Testis (tissue), 2 donors: ENCODE measurements at regions not wholly inside any gene's neighbourhood (a gene's known extent, or its start where the extent isn't known, plus 50 kb on each side); places are given as distances from the start of the nearest gene placed in this dataset.

ENCODE experiments used
- DNase-seq: peaks from one replicate; pipeline ENCODE4 v3.0.0-alpha.2; 2019
- H3K27ac ChIP-seq, 2 donors: fragments of 200-600 bp; sonication (generic); one replicate each; pipeline ENCODE4 v1.5.1; 2019
- H3K27me3 ChIP-seq: fragments of 200-600 bp; sonication (generic); one replicate; pipeline ENCODE4 v1.5.1; 2019
- H3K36me3 ChIP-seq: fragments of 200-600 bp; sonication (generic); one replicate; pipeline ENCODE4 v1.5.1; 2017; ENCODE audit warnings: low read depth; ENCODE audit errors: missing control alignments
- H3K4me1 ChIP-seq: fragments of 200-600 bp; sonication (generic); one replicate; pipeline ENCODE4 v1.5.1; 2019
- H3K4me3 ChIP-seq, 2 donors: fragments of 200-600 bp; sonication (generic); one replicate each; pipeline ENCODE4 v1.5.1; 2017 to 2019
- H3K9me3 ChIP-seq: fragments of 200-600 bp; sonication (generic); one replicate; pipeline ENCODE4 v1.5.1; 2017
- CTCF ChIP-seq, 3 experiments: fragments of 450-650 bp in 2 of 3; fragments of 200-600 bp in 1 of 3; sonication (generic) in 1 of 3; IDR thresholded peaks; one replicate each; pipeline ENCODE4 v1.5.1; 2016 to 2019; ENCODE audit warnings: antibody characterized with exemption in 3 of 3, mild to moderate bottlenecking in 2 of 3, moderate library complexity in 1 of 3
- POLR2A ChIP-seq: fragments of 450-650 bp; IDR thresholded peaks from one replicate; pipeline ENCODE4 v1.6.1; 2017; ENCODE audit warnings: antibody characterized with exemption, mild to moderate bottlenecking, moderate library complexity
- WGBS, 2 donors: methylation state at CpG; one replicate each; pipeline ENCODE4 v1.1.5; 2018; 5-methylcytosine and 5-hydroxymethylcytosine counted together
- intact Hi-C: fragments of 100-400 bp; cut with DNase I; formaldehyde crosslinking; loops from one replicate; pipeline ENCODE4 v1.15.1; 2023; ENCODE audit warnings: low total_unique reads

- H3K4me1 ChIP-seq = no peaks in the 10 kb centered on the region
- DNase-seq = no peak
- H3K36me3 ChIP-seq = no peaks in the 10 kb centered on the region
- no peaks in the 10 kb centered on the region for H3K27me3 ChIP-seq
- intact Hi-C loops = no loop called here
- WGBS, 2 donors = 81 to 91% methylated on average over 1 of the region's 1 CpG
- no peak overlapping the region for H3K4me3 ChIP-seq
- TF ChIP-seq CTCF (IDR thresholded peaks at IDR 0.05) = no peak
- no peak for TF ChIP-seq POLR2A
- H3K9me3 ChIP-seq = no peaks in the 10 kb centered on the region
- no peak overlapping the region for H3K27ac ChIP-seq
Measured at GRCh38 chr3:159919873-159920272, 68.8 kb upstream of the IL12A start.

GRCh38 chr3:159922193-159922840 lies 66.3 kb upstream of the IL12A start:
- no peaks in the 10 kb centered on the region for H3K9me3 ChIP-seq
- H3K4me1 ChIP-seq = no peaks in the 10 kb centered on the region
- H3K4me3 ChIP-seq = no peak overlapping the region
- no peaks in the 10 kb centered on the region for H3K36me3 ChIP-seq
- no peak for TF ChIP-seq CTCF (IDR thresholded peaks at IDR 0.05)
- no peak for TF ChIP-seq POLR2A
- no peak for DNase-seq
- no peaks in the 10 kb centered on the region for H3K27me3 ChIP-seq
- H3K27ac ChIP-seq = no peak overlapping the region
- WGBS, 2 donors = 83 to 86% methylated on average over 4 of the region's 4 CpGs
- intact Hi-C loops = no loop called here

DNA sequence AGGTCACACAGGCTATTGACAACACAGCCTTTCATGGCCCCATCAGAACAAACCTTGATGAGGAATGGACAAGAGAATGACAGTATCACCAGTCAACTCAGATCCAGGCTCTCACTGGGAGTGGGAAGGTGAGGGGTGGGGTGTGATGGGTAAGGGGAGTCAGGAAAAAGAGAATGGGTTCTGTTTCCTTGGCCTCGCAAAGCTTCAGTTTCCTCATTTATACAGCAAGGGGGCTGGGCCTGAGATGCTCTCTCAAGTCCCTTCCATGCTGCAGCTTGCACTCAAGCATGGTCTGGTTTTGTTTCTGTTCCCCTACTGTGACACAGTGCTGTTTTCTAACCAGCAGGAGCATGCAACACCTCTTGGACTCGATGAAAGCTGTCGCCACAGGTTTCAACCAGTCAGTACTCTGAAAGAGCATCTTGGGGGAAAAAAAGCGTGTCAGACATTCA lies 65.7 kb upstream of the IL12A start:
- DNase-seq = no peak
- Histone ChIP-seq H3K27me3 (no peaks in the 10 kb centered on the region), H3K27ac (no peak overlapping the region), H3K36me3 (no peaks in the 10 kb centered on the region), H3K9me3 (no peaks in the 10 kb centered on the region), H3K4me1 (no peaks in the 10 kb centered on the region), H3K4me3 (no peak overlapping the region)
- 84 to 91% methylated on average over 4 of the region's 4 CpGs for WGBS, 2 donors
- TF ChIP-seq CTCF (IDR thresholded peaks at IDR 0.05) (no peak), POLR2A (no peak)
- intact Hi-C loops = no loop called here

DNA sequence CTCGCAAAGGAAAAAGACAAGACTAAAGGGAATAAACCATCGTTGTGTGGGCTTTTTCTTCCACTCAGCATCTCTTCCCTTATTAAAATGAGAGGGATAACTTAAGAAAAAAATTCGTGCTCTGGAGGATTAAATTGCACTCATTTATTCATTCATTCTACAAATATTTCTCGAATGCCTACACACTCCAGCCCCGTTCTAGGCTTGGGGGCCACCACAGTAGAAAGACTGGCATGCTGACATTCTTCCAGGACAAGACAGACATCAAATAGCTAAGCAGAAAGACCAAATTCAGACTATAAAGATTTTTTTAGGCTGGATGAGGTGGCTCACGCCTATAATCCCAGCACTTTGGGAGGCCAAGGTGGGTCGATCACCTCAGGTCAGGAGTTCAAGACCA lies 65.3 kb upstream of the IL12A start:
- intact Hi-C loops = no loop called here
- WGBS, 2 donors = 86 to 93% methylated on average over 7 of the region's 7 CpGs
- no peak for DNase-seq
- no peaks in the 10 kb centered on the region for H3K4me1 ChIP-seq
- H3K4me3 ChIP-seq = no peak overlapping the region
- no peaks in the 10 kb centered on the region for H3K27me3 ChIP-seq
- no peaks in the 10 kb centered on the region for H3K9me3 ChIP-seq
- no peaks in the 10 kb centered on the region for H3K36me3 ChIP-seq
- no peak overlapping the region for H3K27ac ChIP-seq
- TF ChIP-seq CTCF (IDR thresholded peaks at IDR 0.05) (no peak), POLR2A (no peak)

DNA sequence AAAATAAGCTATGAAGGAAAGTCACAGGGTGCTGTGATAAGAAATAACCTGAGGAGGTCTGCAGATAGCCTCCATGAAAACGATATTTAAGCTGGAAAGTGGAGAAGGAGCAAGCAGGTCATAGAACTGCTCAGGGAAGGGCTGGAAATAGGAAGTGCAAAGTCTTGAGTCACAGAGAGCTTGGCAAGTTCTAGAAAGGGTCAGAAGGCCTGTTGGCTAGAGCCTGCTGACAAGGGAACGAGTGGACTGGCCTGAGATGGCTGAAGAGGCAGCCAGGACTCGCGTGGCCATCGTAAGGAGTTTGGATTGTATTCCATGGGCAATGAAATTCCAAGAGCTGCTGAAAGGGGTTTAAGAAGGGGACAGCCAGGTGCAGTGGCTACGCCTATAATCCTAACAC lies 64.7 kb upstream of the IL12A start:
- Histone ChIP-seq H3K4me1 (no peaks in the 10 kb centered on the region), H3K9me3 (no peaks in the 10 kb centered on the region), H3K27ac (no peak overlapping the region), H3K27me3 (no peaks in the 10 kb centered on the region), H3K36me3 (no peaks in the 10 kb centered on the region), H3K4me3 (no peak overlapping the region)
- no peak for DNase-seq
- 81 to 85% methylated on average over 6 of the region's 6 CpGs for WGBS, 2 donors
- intact Hi-C loops = no loop called here
- TF ChIP-seq POLR2A = no peak
- TF ChIP-seq CTCF (IDR thresholded peaks at IDR 0.05) = no peak
